ENCODE measurements at regions not wholly inside any gene's neighbourhood (a gene's known extent, or its start where the extent isn't known, plus 50 kb on each side); places are given as distances from the start of the nearest gene placed in this dataset.

DNA sequence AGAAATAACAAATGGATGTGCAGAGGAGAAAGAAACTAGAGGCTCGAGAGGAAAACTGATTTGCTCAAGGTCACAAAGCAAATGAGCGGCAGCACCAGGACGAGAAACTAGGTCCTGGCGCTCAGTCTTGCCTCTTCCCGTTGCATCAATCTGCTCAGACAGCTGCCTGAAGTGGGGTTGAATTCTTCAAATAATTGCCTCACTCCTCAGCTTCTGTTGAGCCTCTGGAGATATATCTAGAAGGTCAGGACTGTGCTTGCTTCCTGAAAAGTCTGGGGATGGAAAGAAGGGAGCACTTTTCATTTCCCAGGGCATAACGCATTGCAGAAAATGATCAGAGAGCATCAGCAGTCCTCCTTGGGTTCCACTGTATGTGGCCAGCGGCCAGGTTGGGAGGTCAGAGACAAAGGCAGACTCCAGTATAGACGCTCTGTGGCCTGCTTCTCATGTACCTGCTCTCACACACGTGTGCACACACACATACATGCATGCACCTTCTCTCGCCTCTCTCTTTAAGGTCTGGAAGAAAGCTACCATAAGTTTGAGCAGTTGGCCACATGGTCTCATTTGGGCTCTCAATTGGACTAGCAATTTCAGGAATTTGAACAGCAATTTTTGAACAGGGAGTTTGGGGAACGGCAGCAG is 83.7 kb upstream of the DUSP5 start:
- no peaks in the 10 kb centered on the region for H3K27me3 ChIP-seq (ENCODE audit: control insufficient read depth, insufficient read depth, low read length)
- no peak overlapping the region for H3K4me2 ChIP-seq (ENCODE audit: extremely low read depth, insufficient read depth, low read length)
- no peaks in the 10 kb centered on the region for H3K79me2 ChIP-seq (ENCODE audit: control insufficient read depth, insufficient read depth, low read length)
- no peaks in the 10 kb centered on the region for H4K20me1 ChIP-seq (ENCODE audit: control insufficient read depth, extremely low read depth, insufficient read depth, low read length)
- H3K9me3 ChIP-seq (ENCODE audit: control insufficient read depth, insufficient read depth, low read depth, low read length) = no peaks in the 10 kb centered on the region
- DNase-seq (ENCODE audit: low read depth in 2 of 2) = peak in 1 of 2 donors; percentile 47
- H2AFZ ChIP-seq (ENCODE audit: low read length) = no peak overlapping the region
- no peak overlapping the region for H3K9ac ChIP-seq (ENCODE audit: insufficient read depth, low read length)
- no peaks in the 10 kb centered on the region for H3K36me3 ChIP-seq (ENCODE audit: control insufficient read depth, insufficient read depth, low read length)
- TF ChIP-seq, protein P1, sequence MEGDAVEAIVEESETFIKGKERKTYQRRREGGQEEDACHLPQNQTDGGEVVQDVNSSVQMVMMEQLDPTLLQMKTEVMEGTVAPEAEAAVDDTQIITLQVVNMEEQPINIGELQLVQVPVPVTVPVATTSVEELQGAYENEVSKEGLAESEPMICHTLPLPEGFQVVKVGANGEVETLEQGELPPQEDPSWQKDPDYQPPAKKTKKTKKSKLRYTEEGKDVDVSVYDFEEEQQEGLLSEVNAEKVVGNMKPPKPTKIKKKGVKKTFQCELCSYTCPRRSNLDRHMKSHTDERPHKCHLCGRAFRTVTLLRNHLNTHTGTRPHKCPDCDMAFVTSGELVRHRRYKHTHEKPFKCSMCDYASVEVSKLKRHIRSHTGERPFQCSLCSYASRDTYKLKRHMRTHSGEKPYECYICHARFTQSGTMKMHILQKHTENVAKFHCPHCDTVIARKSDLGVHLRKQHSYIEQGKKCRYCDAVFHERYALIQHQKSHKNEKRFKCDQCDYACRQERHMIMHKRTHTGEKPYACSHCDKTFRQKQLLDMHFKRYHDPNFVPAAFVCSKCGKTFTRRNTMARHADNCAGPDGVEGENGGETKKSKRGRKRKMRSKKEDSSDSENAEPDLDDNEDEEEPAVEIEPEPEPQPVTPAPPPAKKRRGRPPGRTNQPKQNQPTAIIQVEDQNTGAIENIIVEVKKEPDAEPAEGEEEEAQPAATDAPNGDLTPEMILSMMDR (conservative IDR thresholded peaks at IDR 0.05 in 1 of 2, IDR thresholded peaks at IDR 0.05 in 1 of 2; ENCODE audit: low read depth in 1 of 2, low read length in 2 of 2) = no peak
- TF ChIP-seq EZH2 (IDR thresholded peaks at IDR 0.05; ENCODE audit: low read length, missing control alignments) = no peak
- H3K4me3 ChIP-seq (replicated peaks in 1 of 4; ENCODE audit: control extremely low read depth in 1 of 4, insufficient read depth in 1 of 4, low read depth in 3 of 4, low read length in 4 of 4) = no peak overlapping the region
- peaks cover 27% of the 10 kb centered on the region for H3K4me1 ChIP-seq (ENCODE audit: control insufficient read depth, extremely low read depth, insufficient read depth, low read length)
- no peak overlapping the region for H3K27ac ChIP-seq (ENCODE audit: insufficient read depth, low read length)

DNA sequence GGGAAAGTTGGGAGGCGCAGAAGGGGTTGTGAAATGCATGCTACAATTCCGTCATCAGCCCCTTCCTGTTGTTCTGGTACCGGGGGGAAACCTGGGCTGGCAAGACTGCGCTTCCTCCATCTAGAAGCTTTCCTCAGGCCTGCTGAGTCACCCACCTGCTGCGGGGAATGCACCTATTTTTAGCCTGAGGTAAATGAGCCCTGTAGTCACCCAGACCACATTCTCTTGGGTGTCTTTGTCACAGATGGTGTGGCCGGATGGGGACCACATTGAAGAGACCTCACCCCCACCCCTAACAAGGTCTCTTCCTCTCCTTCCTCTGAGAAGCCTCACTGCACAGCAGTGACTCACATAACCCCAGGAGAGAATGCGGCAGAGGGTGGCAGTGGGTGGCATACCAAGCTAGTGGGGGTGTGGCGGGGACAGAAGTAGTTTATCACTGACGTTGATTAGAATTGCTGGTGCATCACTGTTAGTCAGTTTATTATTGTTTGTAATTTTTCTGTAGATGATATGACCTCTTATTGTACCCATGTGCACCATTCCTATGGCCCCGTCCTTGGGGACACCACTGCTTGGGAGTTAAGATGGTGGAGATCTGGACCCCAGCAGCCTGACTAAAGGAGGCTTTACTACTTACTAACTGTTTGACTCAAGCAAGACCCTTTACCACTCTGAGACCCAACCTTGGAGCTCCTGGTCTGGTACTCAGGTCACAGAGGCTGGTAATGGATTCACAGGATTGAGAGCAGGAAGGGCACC is 83.0 kb upstream of the DUSP5 start:
- Histone ChIP-seq H3K4me3 (replicated peaks in 1 of 4; ENCODE audit: control extremely low read depth in 1 of 4, insufficient read depth in 1 of 4, low read depth in 3 of 4, low read length in 4 of 4) (no peak overlapping the region), H3K36me3 (ENCODE audit: control insufficient read depth, insufficient read depth, low read length) (no peaks in the 10 kb centered on the region), H3K9ac (ENCODE audit: insufficient read depth, low read length) (no peak overlapping the region), H3K27me3 (ENCODE audit: control insufficient read depth, insufficient read depth, low read length) (no peaks in the 10 kb centered on the region), H3K79me2 (ENCODE audit: control insufficient read depth, insufficient read depth, low read length) (no peaks in the 10 kb centered on the region), H2AFZ (ENCODE audit: low read length) (no peak overlapping the region), H3K27ac (ENCODE audit: insufficient read depth, low read length) (no peak overlapping the region), H4K20me1 (ENCODE audit: control insufficient read depth, extremely low read depth, insufficient read depth, low read length) (no peaks in the 10 kb centered on the region), H3K4me2 (ENCODE audit: extremely low read depth, insufficient read depth, low read length) (no peak overlapping the region), H3K9me3 (ENCODE audit: control insufficient read depth, insufficient read depth, low read depth, low read length) (no peaks in the 10 kb centered on the region), H3K4me1 (ENCODE audit: control insufficient read depth, extremely low read depth, insufficient read depth, low read length) (peaks cover 20% of the 10 kb centered on the region)
- no peak for TF ChIP-seq EZH2 (IDR thresholded peaks at IDR 0.05; ENCODE audit: low read length, missing control alignments)
- TF ChIP-seq, protein P1 (conservative IDR thresholded peaks at IDR 0.05 in 1 of 2, IDR thresholded peaks at IDR 0.05 in 1 of 2; ENCODE audit: low read depth in 1 of 2, low read length in 2 of 2) = no peak
- peak in 1 of 2 donors; percentile 62 for DNase-seq (ENCODE audit: low read depth in 2 of 2)

DNA sequence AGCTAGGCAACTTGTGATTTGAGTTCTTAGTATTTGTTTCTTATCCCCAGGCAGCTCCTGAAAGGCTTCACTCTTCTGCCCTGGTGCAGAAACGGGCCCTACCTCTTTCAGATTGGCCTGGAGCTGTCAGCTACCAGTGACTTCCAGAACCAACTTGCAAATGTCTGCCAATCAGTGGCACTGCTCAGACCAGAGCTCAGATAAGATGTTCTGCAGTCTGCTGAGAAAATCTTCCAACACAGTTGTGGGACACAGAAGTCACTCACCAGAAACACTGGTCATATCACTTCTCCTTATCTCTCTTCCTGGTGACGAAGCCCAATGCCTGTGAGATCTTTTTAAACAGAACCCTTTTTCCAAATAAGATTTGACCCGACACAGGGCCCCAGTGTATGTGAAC is 81.9 kb upstream of the DUSP5 start:
- Histone ChIP-seq H3K4me2 (ENCODE audit: extremely low read depth, insufficient read depth, low read length) (no peak overlapping the region), H3K79me2 (ENCODE audit: control insufficient read depth, insufficient read depth, low read length) (no peaks in the 10 kb centered on the region), H3K4me1 (ENCODE audit: control insufficient read depth, extremely low read depth, insufficient read depth, low read length) (peaks cover 12% of the 10 kb centered on the region), H3K27ac (ENCODE audit: insufficient read depth, low read length) (no peak overlapping the region), H3K9ac (ENCODE audit: insufficient read depth, low read length) (no peak overlapping the region), H3K4me3 (replicated peaks in 1 of 4; ENCODE audit: control extremely low read depth in 1 of 4, insufficient read depth in 1 of 4, low read depth in 3 of 4, low read length in 4 of 4) (no peak overlapping the region), H4K20me1 (ENCODE audit: control insufficient read depth, extremely low read depth, insufficient read depth, low read length) (no peaks in the 10 kb centered on the region), H3K36me3 (ENCODE audit: control insufficient read depth, insufficient read depth, low read length) (no peaks in the 10 kb centered on the region), H2AFZ (ENCODE audit: low read length) (no peak overlapping the region), H3K27me3 (ENCODE audit: control insufficient read depth, insufficient read depth, low read length) (no peaks in the 10 kb centered on the region), H3K9me3 (ENCODE audit: control insufficient read depth, insufficient read depth, low read depth, low read length) (no peaks in the 10 kb centered on the region)
- TF ChIP-seq, protein P1 (conservative IDR thresholded peaks at IDR 0.05 in 1 of 2, IDR thresholded peaks at IDR 0.05 in 1 of 2; ENCODE audit: low read depth in 1 of 2, low read length in 2 of 2) = no peak
- no peak for TF ChIP-seq EZH2 (IDR thresholded peaks at IDR 0.05; ENCODE audit: low read length, missing control alignments)
- no peak for DNase-seq (ENCODE audit: low read depth in 2 of 2)

Measured in fibroblast of lung (primary cell).